ENCODE measurements at regions not wholly inside any gene's neighbourhood (a gene's known extent, or its start where the extent isn't known, plus 50 kb on each side); places are given as distances from the start of the nearest gene placed in this dataset.
A peak's percentile ranks its signal among the peaks of the same experiment; 100 is the strongest.

GRCh38 chr12:61996717-61997116 lies 263.5 kb upstream of the USP15 start:
- in situ Hi-C loops (cut with MboI; ENCODE audit: low pct_unique_long_range_greater_than_20kb, low sequenced_read_pairs, unreplicated experiment), result no loop called here
- TF ChIP-seq CTCF (IDR thresholded peaks at IDR 0.05; ENCODE audit: extremely low read depth, insufficient read depth, missing control alignments), result no peak
- no peak for DNase-seq (ENCODE audit: low spot score)

GRCh38 chr12:61998791-61999190 lies 261.4 kb upstream of the USP15 start:
- TF ChIP-seq CTCF (IDR thresholded peaks at IDR 0.05; ENCODE audit: extremely low read depth, insufficient read depth, missing control alignments), result no peak
- in situ Hi-C loops (cut with MboI; ENCODE audit: low pct_unique_long_range_greater_than_20kb, low sequenced_read_pairs, unreplicated experiment), result no loop called here
- no peak for DNase-seq (ENCODE audit: low spot score)

GRCh38 chr12:61999311-61999710 lies 260.9 kb upstream of the USP15 start:
- DNase-seq (ENCODE audit: low spot score), result no peak
- TF ChIP-seq CTCF (IDR thresholded peaks at IDR 0.05; ENCODE audit: extremely low read depth, insufficient read depth, missing control alignments), result no peak
- in situ Hi-C loops (cut with MboI; ENCODE audit: low pct_unique_long_range_greater_than_20kb, low sequenced_read_pairs, unreplicated experiment), result no loop called here

GRCh38 chr12:62001424-62001823 lies 258.8 kb upstream of the USP15 start:
- no peak for DNase-seq (ENCODE audit: low spot score)
- in situ Hi-C loops (cut with MboI; ENCODE audit: low pct_unique_long_range_greater_than_20kb, low sequenced_read_pairs, unreplicated experiment), result no loop called here
- TF ChIP-seq CTCF (IDR thresholded peaks at IDR 0.05; ENCODE audit: extremely low read depth, insufficient read depth, missing control alignments), result no peak

- no peak for DNase-seq (ENCODE audit: low spot score)
- in situ Hi-C loops (cut with MboI; ENCODE audit: low pct_unique_long_range_greater_than_20kb, low sequenced_read_pairs, unreplicated experiment), result no loop called here
- no peak for TF ChIP-seq CTCF (IDR thresholded peaks at IDR 0.05; ENCODE audit: extremely low read depth, insufficient read depth, missing control alignments)
Observed at GRCh38 chr12:62003226-62003625, 257.0 kb upstream of the USP15 start.

- in situ Hi-C loops (cut with MboI; ENCODE audit: low pct_unique_long_range_greater_than_20kb, low sequenced_read_pairs, unreplicated experiment), result no loop called here
- no peak for TF ChIP-seq CTCF (IDR thresholded peaks at IDR 0.05; ENCODE audit: extremely low read depth, insufficient read depth, missing control alignments)
- DNase-seq (ENCODE audit: low spot score), result no peak
Observed at GRCh38 chr12:62003701-62004100, 256.5 kb upstream of the USP15 start.

GRCh38 chr12:62005615-62006014 lies 254.6 kb upstream of the USP15 start:
- no peak for DNase-seq (ENCODE audit: low spot score)
- in situ Hi-C loops (cut with MboI; ENCODE audit: low pct_unique_long_range_greater_than_20kb, low sequenced_read_pairs, unreplicated experiment), result no loop called here
- TF ChIP-seq CTCF (IDR thresholded peaks at IDR 0.05; ENCODE audit: extremely low read depth, insufficient read depth, missing control alignments), result peak; percentile 3
